Activated T-helper 2 cell treated with anti-CD3 and anti-CD28 coated beads, Interferon-gamma antibody, Interleukin-2, Interleukin-4, amounts not matched to agents 10 μg/mL and 5 μg/mL and 100 μg/mL, durations not matched to agents 14 hours and 24 hours and 36 hours (primary cell): ENCODE measurements at regions not wholly inside any gene's neighbourhood (a gene's known extent, or its start where the extent isn't known, plus 50 kb on each side); places are given as distances from the start of the nearest gene placed in this dataset.

Experiments used
- DNase-seq: peaks from one replicate; pipeline ENCODE4 v3.0.0; 2021; ENCODE audit warnings: low spot score
- H3K27ac Mint-ChIP-seq: one replicate; pipeline ENCODE4 v1.8.0; 2021; ENCODE audit warnings: mixed read lengths
- H3K27me3 Mint-ChIP-seq: one replicate; pipeline ENCODE4 v1.8.0; 2021; ENCODE audit warnings: low read depth, mixed read lengths
- H3K36me3 Mint-ChIP-seq: one replicate; pipeline ENCODE4 v1.8.0; 2021; ENCODE audit warnings: low read depth, mixed read lengths
- H3K4me1 Mint-ChIP-seq: one replicate; pipeline ENCODE4 v1.8.0; 2021; ENCODE audit warnings: low read depth, mixed read lengths
- H3K4me3 Mint-ChIP-seq: one replicate; pipeline ENCODE4 v1.8.0; 2021; ENCODE audit warnings: low read depth, mild to moderate bottlenecking, moderate library complexity, mixed read lengths
- H3K9me3 Mint-ChIP-seq: one replicate; pipeline ENCODE4 v1.8.0; 2021; ENCODE audit warnings: mixed read lengths
- intact Hi-C: fragments of 100-400 bp; cut with micrococcal nuclease; formaldehyde crosslinking; loops from one replicate; pipeline ENCODE4 v1.15.1; 2023

GRCh38 chr16:52863000-52863399 is 189.7 kb downstream of the CHD9NB start:
- intact Hi-C loops, result no loop called here

DNA sequence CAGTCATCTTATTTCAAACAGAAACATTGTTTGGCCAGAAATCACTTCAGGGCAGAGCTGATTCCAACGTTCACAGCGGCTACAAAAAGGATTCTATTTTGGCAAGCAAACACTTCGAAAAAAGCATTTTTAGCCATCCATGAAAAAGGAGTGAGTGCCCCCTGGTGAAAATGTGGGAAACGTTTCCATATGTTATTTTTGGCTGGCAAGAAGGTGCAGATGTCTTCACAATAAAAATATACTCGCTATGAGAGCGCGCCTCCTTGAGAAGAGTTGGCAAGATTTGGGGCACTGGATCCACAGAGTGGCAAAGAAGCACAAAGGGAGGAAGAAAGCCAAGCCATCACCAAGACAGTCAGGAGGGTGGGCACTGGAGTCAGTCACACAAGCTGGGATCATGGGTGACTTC is 191.1 kb downstream of the CHD9NB start:
- DNase-seq, result no peak
- Mint-ChIP-seq H3K27me3 (no peaks in the 10 kb centered on the region), H3K27ac (no peak overlapping the region), H3K4me3 (no peak overlapping the region), H3K4me1 (no peaks in the 10 kb centered on the region), H3K36me3 (no peaks in the 10 kb centered on the region), H3K9me3 (no peaks in the 10 kb centered on the region)
- intact Hi-C loops, result no loop called here

More at GRCh38 chr16:52863000-52863399, 189.7 kb downstream of the CHD9NB start:
- Mint-ChIP-seq H3K9me3 (no peaks in the 10 kb centered on the region), H3K36me3 (no peaks in the 10 kb centered on the region), H3K4me3 (no peak overlapping the region), H3K4me1 (no peaks in the 10 kb centered on the region), H3K27ac (no peak overlapping the region), H3K27me3 (no peaks in the 10 kb centered on the region)
- no peak for DNase-seq

DNA sequence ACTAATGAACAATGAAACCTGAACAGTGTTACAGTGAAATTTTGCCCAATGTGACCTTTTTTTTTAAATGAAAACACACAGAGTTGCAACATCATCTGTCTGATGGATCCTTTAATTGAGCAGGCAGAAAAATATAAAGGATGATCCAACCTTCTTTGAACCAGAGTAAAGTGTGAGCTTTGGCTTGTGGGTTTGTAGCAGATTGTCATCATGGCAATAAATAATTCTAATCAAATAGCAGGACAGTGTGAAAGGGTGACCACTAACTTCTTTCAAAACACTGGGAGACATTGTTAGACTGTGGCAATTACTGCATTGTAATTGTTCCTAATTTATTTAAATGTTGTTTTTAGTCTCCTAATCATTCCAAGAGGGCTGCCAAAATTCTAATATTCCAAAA is 197.2 kb downstream of the CHD9NB start:
- intact Hi-C loops, result no loop called here
- H3K36me3 Mint-ChIP-seq, result no peaks in the 10 kb centered on the region
- H3K27ac Mint-ChIP-seq, result no peak overlapping the region
- H3K4me1 Mint-ChIP-seq, result no peaks in the 10 kb centered on the region
- DNase-seq, result no peak
- H3K9me3 Mint-ChIP-seq, result peaks cover 35% of the 10 kb centered on the region
- no peak overlapping the region for H3K4me3 Mint-ChIP-seq
- no peaks in the 10 kb centered on the region for H3K27me3 Mint-ChIP-seq

- intact Hi-C loops, result no loop called here
- Mint-ChIP-seq H3K36me3 (no peaks in the 10 kb centered on the region), H3K27me3 (no peaks in the 10 kb centered on the region), H3K4me1 (no peaks in the 10 kb centered on the region), H3K9me3 (peaks cover 46% of the 10 kb centered on the region), H3K4me3 (no peak overlapping the region), H3K27ac (no peak overlapping the region)
- DNase-seq, result no peak
Measured at GRCh38 chr16:52852978-52853377, 199.7 kb downstream of the CHD9NB start.

DNA sequence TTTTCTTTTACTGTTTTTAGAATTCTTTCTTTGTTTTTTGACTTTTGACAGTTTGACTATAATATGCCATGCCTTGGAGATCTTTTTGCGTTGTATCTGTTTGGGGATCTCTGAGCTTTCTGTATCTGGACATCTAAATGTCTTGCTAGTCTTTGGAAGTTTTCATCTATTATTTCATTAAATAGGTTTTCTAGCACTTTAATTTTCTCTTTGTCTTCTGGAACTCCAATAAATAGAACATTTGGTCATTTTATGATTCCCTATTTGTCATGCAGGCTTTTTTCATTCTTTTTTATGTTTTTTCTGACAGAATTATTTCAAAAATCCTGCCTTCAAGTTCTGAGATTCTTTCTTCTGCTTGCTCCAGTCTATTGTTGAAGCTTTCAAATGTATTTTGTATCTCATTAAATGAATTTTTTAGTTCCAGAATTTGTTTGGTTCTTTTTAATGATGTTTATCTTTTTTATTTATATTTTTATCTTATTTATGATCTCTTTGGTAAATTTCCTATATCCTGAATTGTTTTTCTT is 201.4 kb downstream of the CHD9NB start:
- intact Hi-C loops, result no loop called here

DNA sequence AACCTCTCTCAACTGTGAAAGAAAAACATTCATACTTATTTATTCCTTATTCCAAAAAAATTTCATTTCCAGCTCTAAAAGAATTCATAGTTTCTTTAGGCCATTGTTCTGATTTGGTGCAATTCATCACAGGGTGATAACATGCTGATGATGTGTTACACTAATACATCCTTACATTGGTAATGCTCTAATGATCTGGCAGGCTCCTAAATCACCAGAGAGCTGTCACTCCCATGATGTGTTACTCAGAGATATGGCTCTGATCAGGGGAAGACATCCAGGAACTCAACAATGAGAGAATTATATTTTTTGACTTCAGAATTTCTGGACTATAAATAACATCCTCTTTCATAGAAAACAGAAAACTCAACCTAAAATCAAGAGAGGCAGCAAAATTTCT is 209.3 kb downstream of the CHD9NB start:
- Mint-ChIP-seq H3K27ac (no peak overlapping the region), H3K36me3 (no peaks in the 10 kb centered on the region), H3K9me3 (peaks cover 6% of the 10 kb centered on the region), H3K27me3 (no peaks in the 10 kb centered on the region), H3K4me3 (no peak overlapping the region), H3K4me1 (no peaks in the 10 kb centered on the region)
- intact Hi-C loops, result no loop called here
- no peak for DNase-seq

More for the DNA sequence above, 201.4 kb downstream of the CHD9NB start:
- no peak for DNase-seq
- Mint-ChIP-seq H3K27ac (no peak overlapping the region), H3K4me1 (no peaks in the 10 kb centered on the region), H3K9me3 (peaks cover 47% of the 10 kb centered on the region), H3K36me3 (no peaks in the 10 kb centered on the region), H3K27me3 (no peaks in the 10 kb centered on the region), H3K4me3 (no peak overlapping the region)

DNA sequence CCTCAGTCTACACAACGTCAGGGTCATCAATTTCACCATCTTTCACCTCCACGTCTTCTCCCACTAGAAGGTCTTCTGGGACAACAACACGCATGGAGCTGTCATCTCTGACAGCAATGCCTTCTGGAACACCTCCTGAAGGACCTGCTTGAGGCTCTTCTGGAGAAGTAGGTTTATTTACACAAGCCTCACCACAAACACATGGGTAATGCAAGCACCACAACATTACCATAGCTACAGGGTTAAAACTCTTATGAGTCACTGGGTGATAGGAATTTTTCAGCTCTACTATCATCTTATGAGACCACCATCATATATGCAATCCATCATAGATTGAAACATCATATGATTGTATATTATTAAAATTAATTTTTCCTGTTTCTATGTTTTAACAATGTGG is 215.4 kb downstream of the CHD9NB start:
- DNase-seq, result no peak
- Mint-ChIP-seq H3K9me3 (no peaks in the 10 kb centered on the region), H3K4me1 (no peaks in the 10 kb centered on the region), H3K27ac (no peak overlapping the region), H3K4me3 (no peak overlapping the region), H3K27me3 (no peaks in the 10 kb centered on the region), H3K36me3 (no peaks in the 10 kb centered on the region)
- intact Hi-C loops, result no loop called here

DNA sequence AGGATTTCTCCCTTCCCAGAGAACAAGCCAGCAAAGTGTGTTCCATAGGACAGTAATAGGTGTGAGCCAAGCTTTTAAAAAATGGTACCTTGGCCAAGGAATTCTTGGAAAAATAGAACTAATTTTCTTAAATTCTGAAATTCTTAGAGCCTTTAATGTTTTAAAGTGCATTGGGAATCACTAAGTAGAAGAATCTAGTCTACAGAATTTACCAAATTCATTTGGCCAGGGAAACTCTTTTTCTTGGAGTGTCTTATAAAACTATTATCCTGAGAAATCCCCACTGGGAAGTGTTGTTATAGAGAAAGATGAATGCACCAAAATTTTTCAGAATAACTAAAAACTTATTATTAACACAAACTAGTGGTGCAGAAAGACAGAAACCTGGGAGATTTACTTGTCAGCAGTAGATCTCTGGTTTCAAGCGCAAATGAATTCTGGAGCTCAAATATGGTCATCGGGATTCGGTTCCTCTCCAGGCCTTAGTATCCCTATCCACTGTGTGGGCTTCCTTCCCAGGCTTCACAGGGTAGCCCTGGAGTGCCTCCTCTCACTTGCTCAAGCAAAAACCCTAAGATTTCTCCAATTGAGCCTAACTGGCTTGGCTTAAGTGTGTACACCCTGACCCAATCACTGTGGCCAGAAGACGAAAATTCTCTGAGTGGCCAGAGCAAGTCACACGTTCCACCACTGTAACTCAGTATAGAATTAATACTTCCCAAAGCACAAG is 217.8 kb downstream of the CHD9NB start:
- no peaks in the 10 kb centered on the region for H3K27me3 Mint-ChIP-seq
- intact Hi-C loops, result no loop called here

GRCh38 chr16:52832771-52833170 is 219.9 kb downstream of the CHD9NB start:
- Mint-ChIP-seq H3K36me3 (no peaks in the 10 kb centered on the region), H3K9me3 (no peaks in the 10 kb centered on the region), H3K27ac (no peak overlapping the region), H3K27me3 (no peaks in the 10 kb centered on the region), H3K4me3 (no peak overlapping the region), H3K4me1 (no peaks in the 10 kb centered on the region)
- DNase-seq, result no peak
- intact Hi-C loops, result no loop called here

More for the DNA sequence above, 217.8 kb downstream of the CHD9NB start:
- no peaks in the 10 kb centered on the region for H3K4me1 Mint-ChIP-seq
- H3K27ac Mint-ChIP-seq, result no peak overlapping the region
- no peak overlapping the region for H3K4me3 Mint-ChIP-seq
- no peak for DNase-seq
- no peaks in the 10 kb centered on the region for H3K9me3 Mint-ChIP-seq
- no peaks in the 10 kb centered on the region for H3K36me3 Mint-ChIP-seq

DNA sequence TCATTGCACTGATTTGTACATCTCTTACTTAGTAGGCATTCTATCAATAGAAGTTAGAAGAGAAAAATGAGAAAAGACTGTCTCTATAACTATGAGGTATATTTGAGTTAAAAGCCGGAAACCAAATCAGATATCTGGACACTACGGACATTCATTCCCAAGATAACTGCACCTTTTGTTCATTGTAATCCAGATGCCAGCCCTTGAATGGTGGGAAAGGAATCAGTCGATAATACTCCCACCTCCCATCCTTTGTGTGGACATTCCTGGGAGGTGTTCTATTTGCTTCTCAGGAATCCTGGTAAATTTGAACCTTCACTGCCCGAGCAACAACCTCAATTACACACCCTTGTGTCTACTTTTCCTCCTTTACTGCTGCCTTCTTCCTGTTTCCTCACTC is 225.2 kb downstream of the CHD9NB start:
- no peak overlapping the region for H3K4me3 Mint-ChIP-seq
- no peaks in the 10 kb centered on the region for H3K36me3 Mint-ChIP-seq
- H3K27me3 Mint-ChIP-seq, result no peaks in the 10 kb centered on the region
- H3K9me3 Mint-ChIP-seq, result no peaks in the 10 kb centered on the region
- no peak overlapping the region for H3K27ac Mint-ChIP-seq
- no peaks in the 10 kb centered on the region for H3K4me1 Mint-ChIP-seq
- intact Hi-C loops, result no loop called here
- no peak for DNase-seq

GRCh38 chr16:52825892-52826291 is 226.8 kb downstream of the CHD9NB start:
- Mint-ChIP-seq H3K4me1 (no peaks in the 10 kb centered on the region), H3K4me3 (no peak overlapping the region), H3K27ac (no peak overlapping the region), H3K27me3 (no peaks in the 10 kb centered on the region), H3K36me3 (no peaks in the 10 kb centered on the region), H3K9me3 (no peaks in the 10 kb centered on the region)
- no peak for DNase-seq
- intact Hi-C loops, result no loop called here

DNA sequence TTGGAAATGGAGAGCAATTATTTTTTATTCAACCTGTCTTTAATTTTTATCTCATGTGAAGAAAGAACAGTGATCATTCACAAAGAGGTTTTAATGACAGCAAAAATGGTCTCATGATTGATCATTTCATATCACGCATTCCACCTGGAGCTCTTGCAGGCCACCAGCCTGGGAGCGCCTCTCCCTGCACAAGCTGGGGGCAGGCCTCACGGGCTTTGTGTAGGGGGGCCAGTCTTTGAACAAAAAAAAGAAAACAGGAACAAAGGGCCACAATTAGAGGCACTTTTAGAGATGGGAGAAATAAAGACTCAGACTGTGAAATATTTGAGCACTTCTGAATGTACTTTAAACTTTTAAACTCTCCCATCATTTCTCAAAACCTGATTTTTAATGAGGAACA is 232.9 kb downstream of the CHD9NB start:
- Mint-ChIP-seq H3K4me1 (no peaks in the 10 kb centered on the region), H3K9me3 (no peaks in the 10 kb centered on the region), H3K36me3 (no peaks in the 10 kb centered on the region), H3K27ac (no peak overlapping the region), H3K27me3 (no peaks in the 10 kb centered on the region), H3K4me3 (no peak overlapping the region)
- intact Hi-C loops, result no loop called here
- no peak for DNase-seq

- Mint-ChIP-seq H3K27me3 (no peaks in the 10 kb centered on the region), H3K36me3 (no peaks in the 10 kb centered on the region), H3K4me1 (no peaks in the 10 kb centered on the region), H3K4me3 (no peak overlapping the region), H3K9me3 (no peaks in the 10 kb centered on the region), H3K27ac (no peak overlapping the region)
- intact Hi-C loops, result no loop called here
- DNase-seq, result no peak
Measured at GRCh38 chr16:52819405-52819804, 233.3 kb downstream of the CHD9NB start.
